ENCODE measurements at regions not wholly inside any gene's neighbourhood (a gene's known extent, or its start where the extent isn't known, plus 50 kb on each side); places are given as distances from the start of the nearest gene placed in this dataset.
"Not testable (repeated sequence)": the region's sequence is repeated elsewhere in the genome, so short reads cannot be mapped to it uniquely, and the experiment has no call there.

DNA sequence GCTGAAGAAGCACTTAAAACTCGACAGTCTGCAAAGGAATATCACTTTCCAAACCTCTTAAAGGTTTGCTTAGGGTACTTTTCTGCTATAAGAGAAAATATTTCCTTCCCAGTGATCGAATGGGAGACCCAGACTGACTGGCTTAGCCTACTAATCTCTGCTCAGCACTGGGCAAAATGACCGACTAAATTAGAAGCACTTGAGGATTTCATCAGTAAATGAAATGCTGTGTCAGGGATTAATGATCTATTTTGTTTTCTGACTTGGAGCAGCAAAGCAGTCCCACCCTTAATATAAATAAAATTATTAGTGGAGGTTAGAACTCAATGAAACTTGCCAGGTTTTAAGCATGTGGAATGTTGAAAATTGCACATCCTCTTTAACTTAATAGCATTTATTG is 411.6 kb downstream of the NEBL start:
- TF ChIP-seq CTCF (IDR thresholded peaks at IDR 0.05; ENCODE audit: low read depth, low read length, missing control alignments), result no peak
- DNase-seq (ENCODE audit: low read depth), result no peak
- in situ Hi-C loops (cut with HindIII; ENCODE audit: low sequenced_read_pairs), result no loop called here
- H3K4me3 ChIP-seq (ENCODE audit: low read depth, low read length), result no peak overlapping the region

DNA sequence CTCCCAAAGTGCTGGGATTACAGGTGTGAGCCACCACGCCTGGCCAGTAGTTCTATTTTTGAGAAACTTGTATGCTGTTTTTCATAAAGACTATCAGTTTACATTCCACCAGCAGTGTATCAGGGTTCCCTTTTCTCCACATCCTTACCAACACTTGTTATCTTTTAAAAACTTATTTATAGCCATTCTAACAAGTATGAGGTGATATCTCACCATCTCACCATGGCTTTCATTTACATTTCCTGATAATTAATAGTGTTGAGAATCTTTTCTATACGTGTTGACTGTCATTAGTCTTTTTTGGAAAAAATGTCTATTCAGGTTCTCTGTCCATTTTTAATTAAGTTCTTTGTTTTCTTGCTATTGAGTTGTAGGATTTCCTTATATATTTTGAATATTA is 416.1 kb downstream of the NEBL start:
- in situ Hi-C loops (cut with HindIII; ENCODE audit: low sequenced_read_pairs), result no loop called here
- DNase-seq (ENCODE audit: low read depth), result no peak
- no peak overlapping the region for H3K4me3 ChIP-seq (ENCODE audit: low read depth, low read length)
- no peak for TF ChIP-seq CTCF (IDR thresholded peaks at IDR 0.05; ENCODE audit: low read depth, low read length, missing control alignments)

GRCh38 chr10:20480575-20480974 is 416.5 kb downstream of the NEBL start:
- H3K4me3 ChIP-seq (ENCODE audit: low read depth, low read length); in situ Hi-C loops (cut with HindIII; ENCODE audit: low sequenced_read_pairs); DNase-seq (ENCODE audit: low read depth): not testable (repeated sequence)

- DNase-seq (ENCODE audit: low read depth), result no peak
- in situ Hi-C loops (cut with HindIII; ENCODE audit: low sequenced_read_pairs), result no loop called here
- TF ChIP-seq CTCF (IDR thresholded peaks at IDR 0.05; ENCODE audit: low read depth, low read length, missing control alignments), result no peak
- H3K4me3 ChIP-seq (ENCODE audit: low read depth, low read length), result no peak overlapping the region
These were observed 423.0 kb downstream of the NEBL start for GRCh38 chr10:20474064-20474463.

DNA sequence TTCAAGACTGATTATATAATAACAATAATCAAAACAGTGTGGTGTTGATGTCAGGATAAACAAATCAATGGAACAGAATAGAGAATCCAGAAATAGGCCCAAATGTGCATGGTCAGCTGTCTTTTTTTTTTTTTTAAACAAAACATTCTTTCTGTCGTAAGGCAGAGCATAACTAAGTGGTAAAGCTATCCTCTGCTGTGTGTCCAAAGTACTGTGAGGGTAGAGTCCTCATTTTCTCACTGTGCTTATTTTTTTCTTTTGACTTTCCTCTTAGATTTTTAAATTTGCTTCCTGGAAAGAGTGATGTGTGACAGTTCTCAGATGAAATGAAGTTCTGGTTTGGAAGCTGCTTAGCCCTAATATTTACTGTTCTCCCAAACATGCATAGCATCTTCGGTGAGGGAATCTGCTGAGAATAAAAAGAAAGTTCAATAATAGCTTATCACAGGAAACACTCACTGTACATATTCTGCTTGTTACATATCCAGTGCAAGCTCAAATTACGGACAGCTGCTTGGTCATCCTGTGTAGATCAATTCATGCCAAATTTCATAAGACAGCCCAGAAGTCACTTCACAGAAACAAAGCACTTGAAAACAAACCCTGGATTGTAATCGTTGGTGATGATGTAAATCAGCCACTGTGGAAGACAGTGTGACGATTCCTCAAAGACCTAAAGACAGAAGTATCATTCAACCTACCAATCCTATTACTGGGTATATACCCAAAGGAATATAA is 423.9 kb downstream of the NEBL start:
- in situ Hi-C loops (cut with HindIII; ENCODE audit: low sequenced_read_pairs), result no loop called here
- no peak for DNase-seq (ENCODE audit: low read depth)
- H3K4me3 ChIP-seq (ENCODE audit: low read depth, low read length), result no peak overlapping the region
- TF ChIP-seq CTCF (IDR thresholded peaks at IDR 0.05; ENCODE audit: low read depth, low read length, missing control alignments), result no peak

DNA sequence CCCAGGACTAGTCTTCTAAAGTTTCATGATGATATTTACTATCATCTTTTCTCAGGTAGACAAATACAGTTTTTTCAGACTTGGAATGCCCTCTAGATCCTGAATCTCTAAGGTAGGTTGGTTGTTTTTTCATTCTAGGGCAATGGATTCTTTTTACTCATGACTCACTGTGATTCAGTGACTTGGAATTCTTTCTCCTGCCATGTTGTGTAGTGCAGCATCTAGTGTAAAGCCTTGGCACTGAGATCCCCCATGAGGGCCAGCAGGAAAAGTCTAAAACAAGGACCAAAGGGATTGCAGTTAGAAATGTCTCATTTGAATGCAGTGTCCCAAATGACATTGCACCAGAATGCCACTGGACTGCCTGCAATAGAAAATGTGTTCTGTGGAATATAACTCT is 430.4 kb downstream of the NEBL start:
- no peak overlapping the region for H3K4me3 ChIP-seq (ENCODE audit: low read depth, low read length)
- no peak for TF ChIP-seq CTCF (IDR thresholded peaks at IDR 0.05; ENCODE audit: low read depth, low read length, missing control alignments)
- in situ Hi-C loops (cut with HindIII; ENCODE audit: low sequenced_read_pairs), result no loop called here
- peak; percentile 36 for DNase-seq (ENCODE audit: low read depth)

DNA sequence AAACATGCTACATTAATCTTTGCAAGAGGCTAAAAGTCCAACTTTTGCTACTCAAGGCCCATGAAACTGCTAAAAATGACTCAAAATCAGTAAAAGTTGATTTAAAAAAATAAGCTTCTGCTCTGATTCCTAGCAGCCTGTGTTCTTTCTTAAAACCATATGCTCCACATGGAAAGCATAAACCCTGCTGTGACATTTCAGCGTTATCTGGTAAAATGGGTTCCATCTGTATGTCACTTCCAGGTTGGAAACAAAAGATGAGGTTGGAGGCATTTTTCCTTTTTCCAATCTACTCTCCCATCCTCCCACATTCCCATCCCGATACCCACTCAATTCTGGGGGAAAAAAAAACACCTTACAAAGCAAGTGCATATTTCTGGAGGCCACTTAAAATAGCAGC is 439.5 kb downstream of the NEBL start:
- no peak for DNase-seq (ENCODE audit: low read depth)
- in situ Hi-C loops (cut with HindIII; ENCODE audit: low sequenced_read_pairs), result no loop called here
- TF ChIP-seq CTCF (IDR thresholded peaks at IDR 0.05; ENCODE audit: low read depth, low read length, missing control alignments), result no peak
- H3K4me3 ChIP-seq (ENCODE audit: low read depth, low read length), result no peak overlapping the region
